Peyer's patch (tissue), 4 donors: ENCODE measurements at regions not wholly inside any gene's neighbourhood (a gene's known extent, or its start where the extent isn't known, plus 50 kb on each side); places are given as distances from the start of the nearest gene placed in this dataset.

ENCODE experiments used
- CTCF ChIP-seq, 6 experiments: fragments of 450-650 bp in 4 of 6; fragments of 200-600 bp in 2 of 6; sonication (generic) in 1 of 6; IDR thresholded peaks; one replicate each; pipeline ENCODE4 v1.5.1; 2017 to 2019; ENCODE audit warnings: antibody characterized with exemption in 6 of 6, mild to moderate bottlenecking in 3 of 6, moderate library complexity in 1 of 6
- POLR2A ChIP-seq, 2 donors: fragments of 450-650 bp; IDR thresholded peaks; one replicate each; pipeline ENCODE4 v1.5.1; 2017; ENCODE audit warnings: antibody characterized with exemption in 2 of 2, mild to moderate bottlenecking in 2 of 2, moderate library complexity in 2 of 2

GRCh38 chr3:66610562-66610909 is 109.7 kb upstream of the LRIG1 start:
- no peak for TF ChIP-seq CTCF (IDR thresholded peaks at IDR 0.05)
- no peak for TF ChIP-seq POLR2A (IDR thresholded peaks at IDR 0.05)
